Prostate gland (tissue), 2 donors: ENCODE measurements at regions not wholly inside any gene's neighbourhood (a gene's known extent, or its start where the extent isn't known, plus 50 kb on each side); places are given as distances from the start of the nearest gene placed in this dataset.

Experiments used
- DNase-seq: peaks from one replicate; pipeline ENCODE4 v3.0.0-alpha.2; 2019; ENCODE audit warnings: low spot score
- H3K27ac ChIP-seq, 2 donors: fragments of 200-600 bp; sonication (generic); 2 replicates each; pipeline ENCODE4 v1.5.1; 2017 to 2019
- H3K27me3 ChIP-seq: fragments of 200-600 bp; sonication (generic); replicated peaks from 2 replicates; pipeline ENCODE4 v1.5.1; 2019; ENCODE audit not compliant: insufficient read depth
- H3K36me3 ChIP-seq, 2 donors: fragments of 200-600 bp; sonication (generic); 1 replicate in 1 of 2; 2 replicates in 1 of 2; pipeline versions ENCODE4 v1.5.1 to v1.8.1; 2017 to 2019
- H3K4me1 ChIP-seq: fragments of 200-600 bp; sonication (generic); replicated peaks from 2 replicates; pipeline ENCODE4 v1.5.1; 2019
- H3K4me3 ChIP-seq, 2 donors: fragments of 200-600 bp; sonication (generic); 2 replicates each; pipeline ENCODE4 v1.5.1; 2017 to 2019
- H3K9me3 ChIP-seq: fragments of 200-600 bp; sonication (generic); 2 replicates; pipeline ENCODE4 v1.5.1; 2017
- CTCF ChIP-seq, 4 experiments: fragments of 200-600 bp in 2 of 4; fragments of 450-650 bp in 2 of 4; sonication (generic) in 2 of 4; IDR thresholded peaks; 1 replicate in 3 of 4; 2 replicates in 1 of 4; pipeline ENCODE4 v1.5.1; 2016 to 2019; ENCODE audit warnings: antibody characterized with exemption in 4 of 4, mild to moderate bottlenecking in 2 of 4, moderate library complexity in 2 of 4
- POLR2A ChIP-seq: fragments of 450-650 bp; IDR thresholded peaks from one replicate; pipeline ENCODE4 v1.6.1; 2016; ENCODE audit warnings: antibody characterized with exemption, mild to moderate bottlenecking
- POLR2AphosphoS5 ChIP-seq: sonication (generic); formaldehyde crosslinking; IDR thresholded peaks from one replicate; pipeline ENCODE4 v1.6.1; 2017; ENCODE audit warnings: antibody characterized with exemption
- WGBS: methylation state at CpG from one replicate; pipeline ENCODE4 v1.1.5; 2018; 5-methylcytosine and 5-hydroxymethylcytosine counted together
- intact Hi-C: fragments of 100-400 bp; cut with DNase I; formaldehyde crosslinking; loops from one replicate; pipeline ENCODE4 v1.14.2; 2022

- H3K9me3 ChIP-seq: no peaks in the 10 kb centered on the region
- H3K4me1 ChIP-seq: no peaks in the 10 kb centered on the region
- H3K27ac ChIP-seq: no peak overlapping the region
- no peaks in the 10 kb centered on the region for H3K36me3 ChIP-seq
- intact Hi-C loops: no loop called here
- no peaks in the 10 kb centered on the region for H3K27me3 ChIP-seq
- TF ChIP-seq POLR2AphosphoS5 (no peak), POLR2A (no peak), CTCF (IDR thresholded peaks at IDR 0.05) (no peak)
- H3K4me3 ChIP-seq: no peak overlapping the region
- WGBS: 65% methylated on average over 4 of the region's 4 CpGs
- no peak for DNase-seq
Measured at GRCh38 chr18:61159246-61159645, 174.0 kb upstream of the CDH20 start.

GRCh38 chr18:61164321-61164720 is 168.9 kb upstream of the CDH20 start:
- Histone ChIP-seq H3K36me3 (no peaks in the 10 kb centered on the region), H3K27me3 (no peaks in the 10 kb centered on the region), H3K4me1 (no peaks in the 10 kb centered on the region), H3K9me3 (no peaks in the 10 kb centered on the region), H3K4me3 (no peak overlapping the region), H3K27ac (no peak overlapping the region)
- TF ChIP-seq CTCF (IDR thresholded peaks at IDR 0.05) (no peak), POLR2AphosphoS5 (no peak)
- intact Hi-C loops: no loop called here
- WGBS: 75% methylated on average over 1 of the region's 1 CpG
- no peak for DNase-seq

GRCh38 chr18:61167902-61168301 is 165.3 kb upstream of the CDH20 start:
- WGBS: 69% methylated on average over 1 of the region's 1 CpG
- Histone ChIP-seq H3K9me3 (no peaks in the 10 kb centered on the region), H3K36me3 (no peaks in the 10 kb centered on the region), H3K4me3 (no peak overlapping the region), H3K27me3 (no peaks in the 10 kb centered on the region), H3K4me1 (no peaks in the 10 kb centered on the region), H3K27ac (no peak overlapping the region)
- DNase-seq: no peak
- TF ChIP-seq POLR2AphosphoS5: no peak
- no peak for TF ChIP-seq CTCF (IDR thresholded peaks at IDR 0.05)
- no peak for TF ChIP-seq POLR2A
- intact Hi-C loops: no loop called here

- Histone ChIP-seq H3K27me3 (no peaks in the 10 kb centered on the region), H3K4me1 (no peaks in the 10 kb centered on the region), H3K9me3 (no peaks in the 10 kb centered on the region), H3K27ac (no peak overlapping the region), H3K36me3 (no peaks in the 10 kb centered on the region), H3K4me3 (no peak overlapping the region)
- TF ChIP-seq POLR2A (no peak), POLR2AphosphoS5 (no peak), CTCF (IDR thresholded peaks at IDR 0.05) (no peak)
- intact Hi-C loops: no loop called here
- DNase-seq: no peak
- WGBS: 84% methylated on average over 4 of the region's 4 CpGs
Measured at GRCh38 chr18:61169386-61169785, 163.8 kb upstream of the CDH20 start.

- TF ChIP-seq POLR2A: no peak
- no peak for TF ChIP-seq CTCF (IDR thresholded peaks at IDR 0.05)
- Histone ChIP-seq H3K27ac (no peak overlapping the region), H3K4me1 (no peaks in the 10 kb centered on the region), H3K4me3 (no peak overlapping the region), H3K27me3 (no peaks in the 10 kb centered on the region), H3K36me3 (no peaks in the 10 kb centered on the region), H3K9me3 (no peaks in the 10 kb centered on the region)
- intact Hi-C loops: no loop called here
- no peak for DNase-seq
- 41% methylated on average over 1 of the region's 1 CpG for WGBS
Measured at GRCh38 chr18:61172624-61173023, 160.6 kb upstream of the CDH20 start.
